AG04449 (cell line): ENCODE measurements at regions not wholly inside any gene's neighbourhood (a gene's known extent, or its start where the extent isn't known, plus 50 kb on each side); places are given as distances from the start of the nearest gene placed in this dataset.

Experiments
- CTCF ChIA-PET: fragments of 350-600 bp; formaldehyde crosslinking; extraction: SDS; loops from one replicate; lab custom pipeline; 2021; ENCODE audit warnings: antibody characterized with exemption; lab: Yijun Ruan, JAX
- POLR2A ChIA-PET: fragments of 400-600, 350-600 bp; formaldehyde crosslinking; extraction: SDS; loops from one replicate; lab custom pipeline; 2020; ENCODE audit warnings: antibody characterized with exemption, inconsistent platforms; lab: Yijun Ruan, JAX
- DNase-seq: peaks from one replicate; pipeline ENCODE4 v3.0.0-alpha.2; 2010; ENCODE audit warnings: low read depth, low spot score
- H3K4me3 ChIP-seq: 2 replicates; pipeline ENCODE4 v1.5.1; 2011; ENCODE audit warnings: low read depth, mild to moderate bottlenecking, control low read depth, low read length
- TF ChIP-seq, protein P1 (sequence below): IDR thresholded peaks from one replicate; pipeline ENCODE4 v1.5.1; 2011; ENCODE audit warnings: mild to moderate bottlenecking, moderate library complexity, low read length, control low read depth, inconsistent platforms; ENCODE audit not compliant: insufficient read depth; ENCODE audit errors: missing control alignments

DNA sequence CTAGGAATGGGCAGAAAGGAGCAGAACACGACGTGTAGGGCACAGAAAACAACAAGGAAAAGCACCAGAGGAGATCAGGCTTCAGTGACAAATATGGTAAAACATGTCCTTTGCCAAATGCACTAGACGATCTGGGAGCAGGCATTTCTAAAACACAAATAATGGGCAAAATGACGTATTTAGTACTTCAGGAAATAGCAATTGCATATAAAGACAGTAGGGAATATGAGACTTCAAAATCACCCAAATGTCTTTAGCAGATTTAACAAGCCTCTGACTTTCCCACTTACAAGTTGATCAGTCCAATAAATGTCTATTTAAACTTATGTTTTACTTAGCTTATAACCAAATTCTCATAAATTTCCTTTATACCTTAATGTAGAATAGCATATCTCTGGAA lies 969.6 kb upstream of the C9orf72 start:
- POLR2A ChIA-PET, result no interaction called here
- CTCF ChIA-PET, result no interaction called here
- TF ChIP-seq, protein P1, sequence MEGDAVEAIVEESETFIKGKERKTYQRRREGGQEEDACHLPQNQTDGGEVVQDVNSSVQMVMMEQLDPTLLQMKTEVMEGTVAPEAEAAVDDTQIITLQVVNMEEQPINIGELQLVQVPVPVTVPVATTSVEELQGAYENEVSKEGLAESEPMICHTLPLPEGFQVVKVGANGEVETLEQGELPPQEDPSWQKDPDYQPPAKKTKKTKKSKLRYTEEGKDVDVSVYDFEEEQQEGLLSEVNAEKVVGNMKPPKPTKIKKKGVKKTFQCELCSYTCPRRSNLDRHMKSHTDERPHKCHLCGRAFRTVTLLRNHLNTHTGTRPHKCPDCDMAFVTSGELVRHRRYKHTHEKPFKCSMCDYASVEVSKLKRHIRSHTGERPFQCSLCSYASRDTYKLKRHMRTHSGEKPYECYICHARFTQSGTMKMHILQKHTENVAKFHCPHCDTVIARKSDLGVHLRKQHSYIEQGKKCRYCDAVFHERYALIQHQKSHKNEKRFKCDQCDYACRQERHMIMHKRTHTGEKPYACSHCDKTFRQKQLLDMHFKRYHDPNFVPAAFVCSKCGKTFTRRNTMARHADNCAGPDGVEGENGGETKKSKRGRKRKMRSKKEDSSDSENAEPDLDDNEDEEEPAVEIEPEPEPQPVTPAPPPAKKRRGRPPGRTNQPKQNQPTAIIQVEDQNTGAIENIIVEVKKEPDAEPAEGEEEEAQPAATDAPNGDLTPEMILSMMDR, result no peak

DNA sequence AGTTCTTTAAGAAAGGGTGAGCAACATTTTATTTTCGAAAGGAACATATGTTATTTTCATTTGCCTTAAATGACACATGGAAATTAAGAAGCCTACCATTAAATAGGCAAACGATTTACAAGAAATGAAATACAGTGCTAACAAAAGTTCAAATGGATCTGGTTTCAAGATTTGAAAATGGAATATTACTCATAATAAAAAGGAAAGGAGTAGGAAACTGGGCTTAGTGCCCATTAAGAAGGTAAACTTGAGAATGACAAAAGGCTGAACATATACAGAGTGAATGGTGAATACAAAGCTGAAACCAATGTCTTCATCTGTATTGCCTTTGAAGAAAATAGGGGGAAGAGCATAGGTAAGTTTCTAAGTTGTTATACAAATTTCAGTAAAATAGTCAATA lies 974.2 kb upstream of the C9orf72 start:
- TF ChIP-seq, protein P1, result no peak
- ChIA-PET CTCF (no interaction called here), POLR2A (no interaction called here)
- no peak overlapping the region for H3K4me3 ChIP-seq
- DNase-seq, result no peak

More for the DNA sequence above, 969.6 kb upstream of the C9orf72 start:
- no peak overlapping the region for H3K4me3 ChIP-seq
- DNase-seq, result no peak

DNA sequence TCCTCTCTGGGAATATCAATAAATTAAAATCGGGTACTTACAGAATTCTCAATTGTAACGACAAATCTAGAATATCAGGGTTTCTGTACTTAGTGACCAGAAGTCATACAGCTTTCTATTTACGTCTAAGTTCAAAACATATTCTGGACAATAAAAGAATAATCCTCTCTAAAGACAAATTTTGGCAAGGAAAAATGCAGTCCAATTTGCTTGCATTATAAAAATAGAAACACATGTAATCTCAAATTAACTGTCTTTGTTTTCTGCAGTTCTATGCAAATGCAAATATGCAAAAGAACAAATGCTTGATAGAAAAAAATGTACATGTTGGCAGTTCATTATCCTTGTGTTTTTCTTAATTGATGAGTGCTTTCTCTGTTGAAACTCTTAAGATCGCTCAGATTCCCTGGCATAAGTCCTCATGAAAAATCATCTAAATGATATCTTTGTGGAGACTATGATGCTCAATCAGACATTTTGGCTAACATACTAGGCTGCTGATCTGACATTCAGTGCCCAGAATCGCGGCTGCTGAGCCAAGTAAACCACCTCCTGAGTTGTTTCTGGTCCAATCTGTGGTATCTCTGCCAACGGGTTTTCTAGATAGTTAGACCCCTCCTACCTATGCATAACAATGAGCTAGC lies 990.1 kb upstream of the C9orf72 start:
- no peak overlapping the region for H3K4me3 ChIP-seq
- ChIA-PET CTCF (no interaction called here), POLR2A (no interaction called here)
- DNase-seq, result no peak
- TF ChIP-seq, protein P1, result no peak

DNA sequence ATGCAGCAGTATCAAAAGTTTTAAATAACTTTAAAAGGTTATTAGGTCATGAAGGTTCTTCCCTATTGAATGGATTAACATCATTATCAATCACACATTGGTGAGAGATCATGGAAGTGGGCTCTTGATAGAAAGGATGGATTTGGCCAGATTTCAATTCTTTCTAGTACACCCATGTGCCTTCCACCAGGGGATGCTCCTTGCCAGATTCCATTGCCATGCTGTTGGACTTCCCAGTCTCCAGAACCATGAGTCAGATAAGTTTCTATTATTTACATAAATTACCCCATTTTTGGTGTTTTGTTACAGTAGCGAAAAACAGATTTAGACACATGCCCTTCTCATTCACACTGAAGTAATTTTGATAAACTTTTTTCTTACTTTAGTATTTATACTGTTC lies 1010.6 kb upstream of the C9orf72 start:
- no peak overlapping the region for H3K4me3 ChIP-seq
- TF ChIP-seq, protein P1, result no peak
- no peak for DNase-seq
- ChIA-PET POLR2A (no interaction called here), CTCF (no interaction called here)

DNA sequence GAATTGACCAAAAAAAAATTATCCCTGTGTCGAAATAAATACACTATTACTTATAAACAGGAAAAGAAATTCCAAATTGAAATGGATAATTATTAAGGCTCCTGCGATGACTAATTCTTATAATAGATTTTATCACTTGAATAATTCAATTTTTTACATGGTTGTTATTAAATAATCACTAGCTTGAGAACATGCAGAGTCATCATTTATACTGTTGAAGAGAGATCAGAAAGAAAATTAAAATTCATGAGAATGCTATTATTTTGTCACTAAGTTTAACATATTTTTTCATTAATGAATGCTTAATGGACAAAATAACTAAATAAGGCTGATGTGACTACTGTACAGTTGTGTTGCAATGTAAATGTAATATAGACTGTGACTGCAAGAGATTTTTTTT lies 1011.3 kb upstream of the C9orf72 start:
- DNase-seq, result no peak
- CTCF ChIA-PET, result no interaction called here
- POLR2A ChIA-PET, result no interaction called here
- TF ChIP-seq, protein P1, result no peak
- H3K4me3 ChIP-seq, result no peak overlapping the region

DNA sequence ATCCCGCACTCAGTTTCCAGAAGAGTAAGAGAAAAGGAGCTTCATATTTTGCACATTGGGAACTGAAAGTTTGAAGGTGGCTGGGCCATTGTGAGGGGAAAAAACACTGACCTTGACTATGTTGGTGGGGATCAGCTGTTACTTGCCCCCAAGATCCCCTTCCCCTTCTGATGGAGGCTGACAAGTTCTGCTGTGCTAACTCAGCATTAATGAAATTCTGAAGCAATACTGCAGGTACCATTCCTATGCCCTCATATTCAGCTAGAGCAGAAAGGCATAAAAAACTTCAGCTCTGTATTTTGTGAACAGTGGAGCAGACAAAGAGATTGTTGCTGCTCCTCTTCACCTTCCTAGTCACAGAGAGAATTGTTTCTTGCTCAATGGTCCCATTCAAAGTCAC lies 1013.8 kb upstream of the C9orf72 start:
- no peak overlapping the region for H3K4me3 ChIP-seq
- CTCF ChIA-PET, result no interaction called here
- TF ChIP-seq, protein P1, result no peak
- POLR2A ChIA-PET, result no interaction called here
- no peak for DNase-seq
